GM21390 (cell line): ENCODE measurements at regions not wholly inside any gene's neighbourhood (a gene's known extent, or its start where the extent isn't known, plus 50 kb on each side); places are given as distances from the start of the nearest gene placed in this dataset.
"Not testable (repeated sequence)": the region's sequence is repeated elsewhere in the genome, so short reads cannot be mapped to it uniquely, and the experiment has no call there.

Source experiments
- ATAC-seq: cut with Tn5 transposase; IDR thresholded peaks from one replicate; pipeline ENCODE4 v1.9.1; 2021; ENCODE audit not compliant: unreplicated experiment

DNA sequence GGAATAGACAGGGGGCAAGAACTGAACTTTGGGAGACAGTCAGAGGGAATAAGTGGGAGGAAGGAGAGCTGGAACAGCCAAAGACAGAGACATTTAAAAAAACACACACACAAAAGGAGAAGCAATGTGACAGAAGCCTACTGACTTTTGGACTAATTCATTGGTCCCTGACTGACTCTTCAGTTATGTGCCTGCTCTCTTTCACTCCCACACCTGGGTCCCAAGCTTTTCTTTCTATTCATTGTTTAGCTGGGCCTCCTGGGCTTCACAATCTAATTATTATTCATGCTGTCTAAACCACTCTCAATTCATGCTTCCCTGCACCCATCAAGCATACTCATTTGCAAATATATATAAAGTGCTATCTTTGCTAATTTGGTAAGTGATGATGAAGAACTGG, 139.2 kb upstream of the IRS4 start:
- ATAC-seq, result no peak

DNA sequence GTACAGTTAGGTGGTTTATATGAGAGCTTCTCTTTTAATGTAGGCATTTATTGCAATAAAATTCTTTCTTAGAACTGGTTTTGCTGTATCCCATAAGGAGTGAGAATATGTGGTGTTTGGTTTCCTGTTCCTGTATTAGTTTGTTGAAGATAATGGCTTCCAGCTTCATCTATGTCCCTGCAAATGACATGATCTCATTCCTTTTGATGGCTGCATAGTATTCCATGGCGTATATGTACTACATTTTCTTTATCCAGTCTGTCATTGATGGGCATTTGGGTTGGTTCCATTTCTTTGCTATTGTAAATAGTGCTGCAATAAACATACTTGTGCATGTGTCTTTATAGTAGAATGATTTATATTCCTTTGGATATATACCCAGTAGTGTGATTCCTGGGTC, 106.7 kb upstream of the IRS4 start:
- ATAC-seq, result not testable (repeated sequence)

DNA sequence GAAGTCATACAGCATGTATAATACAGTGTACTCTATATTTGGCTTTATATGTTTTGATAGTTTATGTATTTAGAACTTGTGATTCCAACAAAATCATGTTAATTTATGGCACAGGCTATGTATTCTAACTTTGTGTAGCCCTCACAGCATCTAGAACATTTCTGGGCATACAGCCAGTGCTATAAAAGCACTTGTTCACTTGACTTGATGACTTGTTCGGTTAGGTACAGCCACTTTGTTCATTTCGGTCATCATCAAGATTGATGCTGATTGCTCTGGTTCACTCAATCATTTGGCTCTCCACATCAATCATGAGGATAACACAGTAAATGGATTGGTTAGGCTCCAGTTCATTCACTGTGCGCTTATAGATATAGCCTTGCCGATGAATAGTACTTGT, 97.6 kb upstream of the IRS4 start:
- ATAC-seq, result no peak

- no peak for ATAC-seq
Observed at GRCh38 chrX:108811891-108812290, 75.5 kb upstream of the IRS4 start.

DNA sequence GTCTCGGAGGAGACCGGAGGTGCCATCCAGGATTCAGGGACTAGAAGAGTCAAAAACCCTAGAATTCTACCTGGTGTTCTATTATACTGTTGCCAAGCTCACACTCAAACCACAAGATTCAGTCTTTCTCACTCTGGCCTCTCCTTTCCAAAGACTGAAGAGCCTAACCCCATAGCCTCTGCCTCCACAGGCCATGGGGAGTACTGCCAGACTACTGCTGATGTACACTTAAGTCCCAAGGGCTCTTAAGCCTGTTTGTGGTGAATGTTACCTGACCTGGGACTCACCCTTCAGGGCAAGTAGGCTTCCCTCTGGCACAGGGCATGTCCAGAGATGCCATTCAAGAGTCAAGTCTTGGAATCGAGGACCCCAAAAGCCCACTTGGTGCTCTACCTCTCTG, 58.9 kb upstream of the IRS4 start:
- ATAC-seq, result no peak
